HCT116 (cell line): ENCODE measurements at regions not wholly inside any gene's neighbourhood (a gene's known extent, or its start where the extent isn't known, plus 50 kb on each side); places are given as distances from the start of the nearest gene placed in this dataset.

ENCODE experiments used
- ATAC-seq: fragments of 200-7000 bp; cut with Tn5 transposase; 2 replicates; pipeline ENCODE4 v1.9.1; 2020; ENCODE audit warnings: mild to moderate bottlenecking, moderate library complexity
- BruUV-seq: library from RNA; stranded (reverse); fragments of 400-500 nt; replicated peaks from 2 replicates; lab custom pipeline; 2021; lab: Mats Ljungman, UMichigan
- CTCF ChIA-PET: fragments of 300-600 bp; sonication (Branson Sonifier 250); formaldehyde crosslinking; loops from one replicate; lab custom pipeline; 2021; ENCODE audit warnings: antibody characterized with exemption; lab: Charles Lee
- POLR2A ChIA-PET: fragments of 300-600, 350-600 bp; sonication (Branson Sonifier 250); formaldehyde crosslinking; loops from one replicate; lab custom pipeline; 2021; ENCODE audit warnings: antibody characterized with exemption; lab: Charles Lee
- RAD21 ChIA-PET, 2 experiments: fragments of 300-600 bp; sonication (Branson Sonifier 250); formaldehyde crosslinking; loops; one replicate each; lab custom pipeline; 2023; ENCODE audit warnings: low total read pairs in 2 of 2; ENCODE audit not compliant: uncharacterized antibody in 2 of 2, unreplicated experiment in 2 of 2, low non-redundant PET in 1 of 2; lab: Charles Lee
- DNase-seq: peaks from one replicate; pipeline ENCODE4 v3.0.0-alpha.2; 2010; ENCODE audit warnings: low read depth, low spot score
- H2AFZ ChIP-seq: fragments of 200-600 bp; shearing (Covaris generic), sonication (generic); 2 replicates; pipeline ENCODE4 v1.6.1; 2017; ENCODE audit warnings: low read depth, mixed run types, mixed read lengths, antibody characterized with exemption, low read length; ENCODE audit not compliant: poor library complexity, severe bottlenecking
- H3K27ac ChIP-seq: 2 replicates; pipeline ENCODE4 v1.5.1; 2012; ENCODE audit warnings: low read depth, low read length
- H3K27me3 ChIP-seq: fragments of 200-600 bp; sonication (generic); 2 replicates; pipeline ENCODE4 v1.6.1; 2016; ENCODE audit warnings: mixed run types, low read length, mixed read lengths; ENCODE audit not compliant: insufficient read depth
- H3K36me3 ChIP-seq, 2 experiments: fragments of 200-500 bp in 1 of 2; fragments of 200-600 bp in 1 of 2; sonication (Bioruptor generic) in 1 of 2; sonication (generic) in 1 of 2; 2 replicates each; pipeline versions ENCODE4 v1.5.1 to v1.6.1; 2014 to 2016; ENCODE audit warnings: low read length in 2 of 2, inconsistent platforms in 1 of 2, mixed read lengths in 1 of 2, mixed run types in 1 of 2; ENCODE audit not compliant: insufficient read depth in 2 of 2, control insufficient read depth in 1 of 2
- H3K4me1 ChIP-seq, 2 experiments: fragments of 200-600 bp in 1 of 2; sonication (generic) in 1 of 2; 2 replicates each; pipeline versions ENCODE4 v1.5.1 to v1.6.1; 2012 to 2017; ENCODE audit warnings: low read length in 2 of 2, inconsistent platforms in 1 of 2, mild to moderate bottlenecking in 1 of 2, mixed read lengths in 1 of 2, mixed run types in 1 of 2, moderate library complexity in 1 of 2; ENCODE audit not compliant: insufficient read depth in 2 of 2, control insufficient read depth in 1 of 2
- H3K4me2 ChIP-seq: fragments of 200-600 bp; sonication (generic); 2 replicates; pipeline ENCODE4 v1.6.1; 2017; ENCODE audit warnings: mixed run types, low read length, mixed read lengths
- H3K4me3 ChIP-seq, 2 experiments: fragments of 200-600 bp in 1 of 2; sonication (generic) in 1 of 2; replicated peaks in 1 of 2; 2 replicates each; pipeline ENCODE4 v1.5.1; 2011 to 2016; ENCODE audit warnings: low read length in 2 of 2, control low read depth in 1 of 2, low read depth in 1 of 2, mild to moderate bottlenecking in 1 of 2, mixed read lengths in 1 of 2, mixed run types in 1 of 2
- H3K79me2 ChIP-seq: fragments of 200-600 bp; sonication (generic); 2 replicates; pipeline ENCODE4 v1.6.1; 2017; ENCODE audit warnings: mild to moderate bottlenecking, mixed run types, low read length, moderate library complexity, mixed read lengths; ENCODE audit not compliant: insufficient read depth
- H3K9ac ChIP-seq: fragments of 200-600 bp; sonication (generic); 2 replicates; pipeline ENCODE4 v1.6.1; 2016; ENCODE audit warnings: low read length, mixed read lengths
- H3K9me2 ChIP-seq: fragments of 200-600 bp; sonication (generic), shearing (Covaris generic); 2 replicates; pipeline ENCODE4 v1.6.1; 2017; ENCODE audit warnings: mixed run types, mild to moderate bottlenecking, moderate library complexity; ENCODE audit not compliant: insufficient read depth
- H3K9me3 ChIP-seq, 2 experiments: fragments of 200-500 bp in 1 of 2; fragments of 200-600 bp in 1 of 2; sonication (Bioruptor generic) in 1 of 2; sonication (generic) in 1 of 2; 2 replicates each; pipeline ENCODE4 v1.6.1; 2014 to 2017; ENCODE audit warnings: low read length in 2 of 2, mixed read lengths in 2 of 2, inconsistent platforms in 1 of 2, low read depth in 1 of 2, mild to moderate bottlenecking in 1 of 2, mixed run types in 1 of 2, moderate library complexity in 1 of 2; ENCODE audit not compliant: control insufficient read depth in 1 of 2, insufficient read depth in 1 of 2
- H4K20me1 ChIP-seq: fragments of 200-600 bp; sonication (generic), shearing (Covaris generic); 2 replicates; pipeline ENCODE4 v1.6.1; 2017; ENCODE audit warnings: mixed run types, mild to moderate bottlenecking, moderate library complexity; ENCODE audit not compliant: insufficient read depth
- ATF3 ChIP-seq: IDR thresholded peaks from 2 replicates; pipeline ENCODE4 v1.6.1; 2012
- CBX3 ChIP-seq: IDR thresholded peaks from 2 replicates; pipeline ENCODE4 v1.6.1; 2012; ENCODE audit warnings: low read depth
- CEBPB ChIP-seq: IDR thresholded peaks from 2 replicates; pipeline ENCODE4 v1.6.1; 2012; ENCODE audit warnings: low read depth
- CTCF ChIP-seq, 3 experiments: fragments of 200-600 bp in 1 of 3; sonication (generic) in 1 of 3; IDR thresholded peaks in 2 of 3; conservative IDR thresholded peaks in 1 of 3; 2 replicates each; pipeline ENCODE4 v1.5.1; 2012 to 2017; ENCODE audit warnings: low read depth in 2 of 3, low read length in 2 of 3, antibody characterized with exemption in 1 of 3, borderline replicate concordance in 1 of 3, control low read depth in 1 of 3, mild to moderate bottlenecking in 1 of 3, mixed read lengths in 1 of 3, mixed run types in 1 of 3, moderate library complexity in 1 of 3; ENCODE audit not compliant: insufficient read depth in 1 of 3
- EZH2 ChIP-seq: fragments of 200-600 bp; sonication (generic); IDR thresholded peaks from 2 replicates; pipeline ENCODE4 v1.6.1; 2017; ENCODE audit warnings: antibody characterized with exemption, mixed run types
- EZH2phosphoT487 ChIP-seq: fragments of 200-600 bp; IDR thresholded peaks from 2 replicates; pipeline ENCODE4 v1.6.1; 2018; ENCODE audit warnings: antibody characterized with exemption, borderline replicate concordance
- FOSL1 ChIP-seq: IDR thresholded peaks from 2 replicates; pipeline ENCODE4 v1.6.1; 2012; ENCODE audit warnings: low read depth
- JUND ChIP-seq: IDR thresholded peaks from 2 replicates; pipeline ENCODE4 v1.6.1; 2012
- POLR2A ChIP-seq: IDR thresholded peaks from 2 replicates; pipeline ENCODE4 v1.7.0; 2011; ENCODE audit warnings: borderline replicate concordance; ENCODE audit not compliant: insufficient read depth, insufficient read length; ENCODE audit errors: extremely low read depth
- POLR2AphosphoS5 ChIP-seq: IDR thresholded peaks from 2 replicates; pipeline ENCODE4 v1.6.1; 2011; ENCODE audit warnings: mild to moderate bottlenecking, low read depth, low read length, moderate library complexity
- RAD21 ChIP-seq: IDR thresholded peaks from 2 replicates; pipeline ENCODE4 v1.6.1; 2012; ENCODE audit warnings: low read depth, mild to moderate bottlenecking
- REST ChIP-seq: IDR thresholded peaks from 2 replicates; pipeline ENCODE4 v1.6.1; 2012; ENCODE audit warnings: low read depth
- SP1 ChIP-seq: IDR thresholded peaks from 2 replicates; pipeline ENCODE4 v1.6.1; 2012; ENCODE audit warnings: low read depth
- SRF ChIP-seq: IDR thresholded peaks from 2 replicates; pipeline ENCODE4 v1.6.1; 2012; ENCODE audit warnings: low read depth
- TCF7L2 ChIP-seq: IDR thresholded peaks from 2 replicates; pipeline ENCODE4 v1.7.0; 2011; ENCODE audit warnings: borderline replicate concordance, inconsistent platforms; ENCODE audit not compliant: insufficient read depth, insufficient read length; ENCODE audit errors: extremely low read depth
- ZNF274 ChIP-seq: fragments of 200-500 bp; sonication (Bioruptor generic); IDR thresholded peaks from 2 replicates; pipeline ENCODE4 v1.6.1; 2014; ENCODE audit warnings: mild to moderate bottlenecking, low read depth, low read length, inconsistent platforms
- intact Hi-C: fragments of 100-400 bp; cut with micrococcal nuclease; formaldehyde crosslinking; loops from 2 replicates; pipeline ENCODE4 v1.10.0; 2022

GRCh38 chr20:48146308-48146707, 361.0 kb upstream of the SULF2 start:
- H4K20me1 ChIP-seq = no peaks in the 10 kb centered on the region
- ChIA-PET CTCF (interaction anchor here (1.3 kb wide), 1 partner anchor 360 kb away, joined by 3 read pairs; no protein-coding TSS in a partner anchor), RAD21 (no interaction called here), POLR2A (no interaction called here)
- H3K79me2 ChIP-seq = no peaks in the 10 kb centered on the region
- H3K27me3 ChIP-seq = peaks cover 23% of the 10 kb centered on the region
- no peak overlapping the region for H3K4me2 ChIP-seq
- BruUV-seq = no TSS peak
- no peak overlapping the region for H3K4me3 ChIP-seq
- TF ChIP-seq POLR2AphosphoS5 = no peak
- TF ChIP-seq SP1 = no peak
- TF ChIP-seq REST = no peak
- no peak for TF ChIP-seq SRF
- no peak for TF ChIP-seq EZH2
- H3K4me1 ChIP-seq = no peaks in the 10 kb centered on the region
- DNase-seq = no peak
- no peaks in the 10 kb centered on the region for H3K36me3 ChIP-seq
- H3K27ac ChIP-seq = no peak overlapping the region
- H3K9ac ChIP-seq = no peak overlapping the region
- intact Hi-C loops = no loop called here
- no peaks in the 10 kb centered on the region for H3K9me2 ChIP-seq
- peaks cover 0 to 5% of the 10 kb centered on the region in 2 experiments; a peak in 1 of 4 replicates for H3K9me3 ChIP-seq
- no peak overlapping the region for H2AFZ ChIP-seq
- ATAC-seq = no peak

GRCh38 chr20:48143435-48144081, 358.3 kb upstream of the SULF2 start:
- POLR2A ChIA-PET = no interaction called here
- TF ChIP-seq FOSL1 = no peak
- no peak for TF ChIP-seq TCF7L2
- no peak for TF ChIP-seq ZNF274
- no peak for TF ChIP-seq JUND
- no peak for TF ChIP-seq CBX3
- TF ChIP-seq RAD21 = no peak
- no peak for TF ChIP-seq POLR2A
- TF ChIP-seq ATF3 = no peak
- no peak; the same call in 1 of the 2 replicates for TF ChIP-seq CEBPB
- TF ChIP-seq SP1 = no peak
- no peak for TF ChIP-seq CTCF (IDR thresholded peaks at IDR 0.05 in 2 of 3, conservative IDR thresholded peaks at IDR 0.05 in 1 of 3; ENCODE audit: borderline replicate concordance in 1 of 3, insufficient read depth in 1 of 3, low read depth in 2 of 3, low read length in 2 of 3)
- no peak for TF ChIP-seq EZH2phosphoT487

More at GRCh38 chr20:48143435-48144081, 358.3 kb upstream of the SULF2 start:
- Histone ChIP-seq H3K4me3 (no peak overlapping the region), H3K27me3 (peaks cover 16% of the 10 kb centered on the region), H3K9me2 (no peaks in the 10 kb centered on the region), H3K4me1 (no peaks in the 10 kb centered on the region), H4K20me1 (no peaks in the 10 kb centered on the region), H3K9ac (no peak overlapping the region), H3K27ac (no peak overlapping the region), H3K79me2 (no peaks in the 10 kb centered on the region), H3K4me2 (no peak overlapping the region), H3K9me3 (peaks cover 0 to 5% of the 10 kb centered on the region in 2 experiments; a peak in 1 of 4 replicates), H3K36me3 (no peaks in the 10 kb centered on the region), H2AFZ (no peak overlapping the region)
- ATAC-seq (no peak), DNase-seq (no peak)
- ChIA-PET RAD21 (no interaction called here), CTCF (no interaction called here)
- intact Hi-C loops = no loop called here
- BruUV-seq = no TSS peak
